Activated CD4-positive, alpha-beta T cell treated with anti-CD3 and anti-CD28 coated beads, Interleukin-2, amount 10 ng/mL, durations not matched to agents 24 days and 14 days (primary cell): ENCODE measurements at regions not wholly inside any gene's neighbourhood (a gene's known extent, or its start where the extent isn't known, plus 50 kb on each side); places are given as distances from the start of the nearest gene placed in this dataset.
"Not testable (repeated sequence)": the region's sequence is repeated elsewhere in the genome, so short reads cannot be mapped to it uniquely, and the experiment has no call there.

Experiments used
- DNase-seq: peaks from one replicate; pipeline ENCODE4 v3.0.0; 2022
- H3K27ac Mint-ChIP-seq: one replicate; pipeline ENCODE4 v1.8.0; 2022; ENCODE audit warnings: mild to moderate bottlenecking, mixed read lengths
- H3K27me3 Mint-ChIP-seq: one replicate; pipeline ENCODE4 v1.8.0; 2022; ENCODE audit warnings: mixed read lengths
- H3K36me3 Mint-ChIP-seq: one replicate; pipeline ENCODE4 v1.8.0; 2022; ENCODE audit warnings: low read depth, mild to moderate bottlenecking, mixed read lengths
- H3K4me1 Mint-ChIP-seq: one replicate; pipeline ENCODE4 v1.8.0; 2021; ENCODE audit warnings: mixed read lengths
- H3K4me3 Mint-ChIP-seq: one replicate; pipeline ENCODE4 v1.8.0; 2022; ENCODE audit warnings: mild to moderate bottlenecking, moderate library complexity, mixed read lengths
- H3K9me3 Mint-ChIP-seq: one replicate; pipeline ENCODE4 v1.8.0; 2021; ENCODE audit warnings: mixed read lengths
- intact Hi-C: fragments of 100-400 bp; cut with micrococcal nuclease; formaldehyde crosslinking; loops from one replicate; pipeline ENCODE4 v1.15.1; 2023

GRCh38 chr16:88128556-88128955 is 177.3 kb downstream of the BANP start:
- H3K4me1 Mint-ChIP-seq: no peaks in the 10 kb centered on the region
- DNase-seq: no peak
- H3K4me3 Mint-ChIP-seq: no peak overlapping the region
- intact Hi-C loops: no loop called here
- H3K27me3 Mint-ChIP-seq: no peaks in the 10 kb centered on the region
- no peak overlapping the region for H3K27ac Mint-ChIP-seq
- no peaks in the 10 kb centered on the region for H3K36me3 Mint-ChIP-seq
- H3K9me3 Mint-ChIP-seq: no peaks in the 10 kb centered on the region

- H3K27me3 Mint-ChIP-seq, intact Hi-C loops, H3K4me1 Mint-ChIP-seq, DNase-seq, H3K9me3 Mint-ChIP-seq, H3K27ac Mint-ChIP-seq, H3K36me3 Mint-ChIP-seq, H3K4me3 Mint-ChIP-seq: not testable (repeated sequence)
Observed at GRCh38 chr16:88129133-88129532, 177.9 kb downstream of the BANP start.

GRCh38 chr16:88130016-88130415 is 178.8 kb downstream of the BANP start:
- Mint-ChIP-seq H3K9me3 (no peaks in the 10 kb centered on the region), H3K27ac (no peak overlapping the region), H3K27me3 (no peaks in the 10 kb centered on the region), H3K36me3 (no peaks in the 10 kb centered on the region), H3K4me3 (no peak overlapping the region), H3K4me1 (no peaks in the 10 kb centered on the region)
- intact Hi-C loops: no loop called here
- no peak for DNase-seq

- intact Hi-C loops: no loop called here
- no peaks in the 10 kb centered on the region for H3K9me3 Mint-ChIP-seq
- H3K27me3 Mint-ChIP-seq: no peaks in the 10 kb centered on the region
- no peak for DNase-seq
- no peaks in the 10 kb centered on the region for H3K36me3 Mint-ChIP-seq
- H3K4me3 Mint-ChIP-seq: no peak overlapping the region
- no peak overlapping the region for H3K27ac Mint-ChIP-seq
- H3K4me1 Mint-ChIP-seq: no peaks in the 10 kb centered on the region
Observed at GRCh38 chr16:88130681-88131080, 179.4 kb downstream of the BANP start.

- DNase-seq: no peak
- Mint-ChIP-seq H3K9me3 (no peaks in the 10 kb centered on the region), H3K27ac (no peak overlapping the region), H3K4me1 (no peaks in the 10 kb centered on the region), H3K36me3 (no peaks in the 10 kb centered on the region), H3K4me3 (no peak overlapping the region), H3K27me3 (no peaks in the 10 kb centered on the region)
- intact Hi-C loops: no loop called here
Observed at GRCh38 chr16:88131256-88131655, 180.0 kb downstream of the BANP start.

- Mint-ChIP-seq H3K27me3 (no peaks in the 10 kb centered on the region), H3K9me3 (no peaks in the 10 kb centered on the region), H3K27ac (no peak overlapping the region), H3K4me1 (no peaks in the 10 kb centered on the region), H3K4me3 (no peak overlapping the region), H3K36me3 (no peaks in the 10 kb centered on the region)
- DNase-seq: no peak
- intact Hi-C loops: no loop called here
Observed at GRCh38 chr16:88131966-88132365, 180.7 kb downstream of the BANP start.

GRCh38 chr16:88132836-88133506 is 181.7 kb downstream of the BANP start:
- intact Hi-C loops: no loop called here
- no peaks in the 10 kb centered on the region for H3K4me1 Mint-ChIP-seq
- no peaks in the 10 kb centered on the region for H3K27me3 Mint-ChIP-seq
- no peak overlapping the region for H3K4me3 Mint-ChIP-seq
- DNase-seq: no peak
- H3K36me3 Mint-ChIP-seq: no peaks in the 10 kb centered on the region
- no peak overlapping the region for H3K27ac Mint-ChIP-seq
- peaks cover 3% of the 10 kb centered on the region for H3K9me3 Mint-ChIP-seq

GRCh38 chr16:88133507-88133843 is 182.2 kb downstream of the BANP start:
- Mint-ChIP-seq H3K27me3 (no peaks in the 10 kb centered on the region), H3K36me3 (no peaks in the 10 kb centered on the region), H3K27ac (no peak overlapping the region), H3K9me3 (peaks cover 7% of the 10 kb centered on the region), H3K4me1 (no peaks in the 10 kb centered on the region), H3K4me3 (no peak overlapping the region)
- intact Hi-C loops: no loop called here
- no peak for DNase-seq

- H3K4me1 Mint-ChIP-seq, H3K27ac Mint-ChIP-seq, H3K36me3 Mint-ChIP-seq, intact Hi-C loops, DNase-seq, H3K4me3 Mint-ChIP-seq, H3K27me3 Mint-ChIP-seq: not testable (repeated sequence)
- peaks cover 11% of the 10 kb centered on the region for H3K9me3 Mint-ChIP-seq
Observed at GRCh38 chr16:88134172-88134898, 183.1 kb downstream of the BANP start.

GRCh38 chr16:88134899-88135682 is 183.9 kb downstream of the BANP start:
- H3K36me3 Mint-ChIP-seq, H3K4me3 Mint-ChIP-seq, DNase-seq, H3K27me3 Mint-ChIP-seq, intact Hi-C loops, H3K27ac Mint-ChIP-seq, H3K4me1 Mint-ChIP-seq: not testable (repeated sequence)
- peaks cover 14% of the 10 kb centered on the region for H3K9me3 Mint-ChIP-seq

- not testable (repeated sequence) for H3K27ac Mint-ChIP-seq
Observed at GRCh38 chr16:88136211-88136713, 185.0 kb downstream of the BANP start.

GRCh38 chr16:88136939-88137338 is 185.7 kb downstream of the BANP start:
- H3K36me3 Mint-ChIP-seq, intact Hi-C loops: not testable (repeated sequence)

More at GRCh38 chr16:88136211-88136713, 185.0 kb downstream of the BANP start:
- H3K36me3 Mint-ChIP-seq, DNase-seq, intact Hi-C loops, H3K4me3 Mint-ChIP-seq, H3K4me1 Mint-ChIP-seq, H3K27me3 Mint-ChIP-seq: not testable (repeated sequence)
- H3K9me3 Mint-ChIP-seq: peaks cover 14% of the 10 kb centered on the region

GRCh38 chr16:88139141-88139540 is 187.9 kb downstream of the BANP start:
- H3K4me3 Mint-ChIP-seq, H3K4me1 Mint-ChIP-seq, H3K36me3 Mint-ChIP-seq, intact Hi-C loops, H3K27me3 Mint-ChIP-seq, DNase-seq, H3K27ac Mint-ChIP-seq: not testable (repeated sequence)
- peaks cover 14% of the 10 kb centered on the region for H3K9me3 Mint-ChIP-seq

More at GRCh38 chr16:88136939-88137338, 185.7 kb downstream of the BANP start:
- H3K9me3 Mint-ChIP-seq: peaks cover 14% of the 10 kb centered on the region
- H3K27ac Mint-ChIP-seq, H3K4me3 Mint-ChIP-seq, H3K27me3 Mint-ChIP-seq, H3K4me1 Mint-ChIP-seq, DNase-seq: not testable (repeated sequence)

GRCh38 chr16:88140195-88140594 is 189.0 kb downstream of the BANP start:
- H3K27me3 Mint-ChIP-seq, H3K36me3 Mint-ChIP-seq, DNase-seq, H3K27ac Mint-ChIP-seq, H3K4me1 Mint-ChIP-seq, intact Hi-C loops, H3K4me3 Mint-ChIP-seq: not testable (repeated sequence)
- H3K9me3 Mint-ChIP-seq: peaks cover 14% of the 10 kb centered on the region
